GM21390 (cell line): ENCODE measurements at regions not wholly inside any gene's neighbourhood (a gene's known extent, or its start where the extent isn't known, plus 50 kb on each side); places are given as distances from the start of the nearest gene placed in this dataset.
"Not testable (repeated sequence)": the region's sequence is repeated elsewhere in the genome, so short reads cannot be mapped to it uniquely, and the experiment has no call there.

Source experiments
- ATAC-seq: cut with Tn5 transposase; IDR thresholded peaks from one replicate; pipeline ENCODE4 v1.9.1; 2021; ENCODE audit not compliant: unreplicated experiment

DNA sequence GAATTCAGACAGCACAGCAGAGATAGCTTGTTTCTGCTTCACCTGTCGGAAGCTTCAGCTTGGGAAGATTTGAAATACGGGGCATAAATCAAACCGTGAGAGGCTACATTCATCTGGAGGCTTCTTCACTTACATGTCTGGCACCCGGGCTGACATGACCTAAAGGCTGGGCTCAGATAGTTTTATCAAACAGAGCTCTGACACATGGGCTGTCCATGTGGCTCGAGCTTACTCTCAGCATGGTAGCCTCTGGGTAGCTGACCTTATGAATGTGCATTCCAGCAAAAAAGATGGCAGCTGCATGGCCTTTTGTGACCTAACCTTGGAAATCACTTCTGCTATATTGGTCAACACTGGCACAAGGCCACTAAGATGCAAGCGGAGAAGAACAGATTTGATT is 414.5 kb downstream of the NDFIP2 start:
- no peak for ATAC-seq

DNA sequence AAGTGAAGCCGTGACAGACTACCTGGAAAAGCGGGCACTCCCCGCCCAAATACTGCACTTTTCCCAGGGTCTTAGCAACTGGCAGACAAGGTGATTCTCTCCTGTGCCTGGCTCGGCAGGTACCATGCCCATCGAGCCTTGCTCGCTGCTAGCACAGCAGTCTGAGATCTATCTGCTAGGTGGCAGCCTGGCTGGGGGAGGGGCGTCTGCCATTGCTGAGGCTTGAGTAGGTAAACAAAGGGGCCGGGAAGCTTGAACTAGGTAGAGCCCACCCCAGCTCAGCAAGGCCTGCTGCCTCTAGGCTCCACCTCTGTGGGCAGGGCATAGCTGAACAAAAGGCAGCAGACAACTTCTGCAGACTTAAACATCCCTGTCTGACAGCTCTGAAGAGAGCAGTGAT is 406.3 kb downstream of the NDFIP2 start:
- ATAC-seq = not testable (repeated sequence)

DNA sequence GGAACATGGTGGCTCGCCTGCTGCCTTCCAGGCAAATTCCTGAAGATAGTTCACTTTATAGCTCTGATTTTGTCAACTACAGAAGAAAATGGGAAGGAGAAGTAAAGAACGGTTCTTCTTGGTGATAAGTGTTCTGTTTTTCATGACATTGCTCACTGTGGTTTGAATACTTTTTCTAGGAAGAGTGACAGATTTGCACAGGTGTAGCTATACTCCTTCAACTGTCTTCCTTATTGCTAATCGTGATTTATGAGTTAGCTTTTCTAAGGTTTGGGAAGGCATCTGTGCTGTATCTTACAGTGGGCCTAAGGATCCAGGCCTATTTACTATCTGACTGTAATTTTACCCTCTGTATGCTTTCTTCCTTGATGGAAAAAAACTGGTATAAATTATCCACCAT is 405.6 kb downstream of the NDFIP2 start:
- ATAC-seq = no peak

- no peak for ATAC-seq
These were observed 403.9 kb downstream of the NDFIP2 start for GRCh38 chr13:79884890-79885289.

- ATAC-seq = no peak
These were observed 402.3 kb downstream of the NDFIP2 start for GRCh38 chr13:79883216-79883615.

DNA sequence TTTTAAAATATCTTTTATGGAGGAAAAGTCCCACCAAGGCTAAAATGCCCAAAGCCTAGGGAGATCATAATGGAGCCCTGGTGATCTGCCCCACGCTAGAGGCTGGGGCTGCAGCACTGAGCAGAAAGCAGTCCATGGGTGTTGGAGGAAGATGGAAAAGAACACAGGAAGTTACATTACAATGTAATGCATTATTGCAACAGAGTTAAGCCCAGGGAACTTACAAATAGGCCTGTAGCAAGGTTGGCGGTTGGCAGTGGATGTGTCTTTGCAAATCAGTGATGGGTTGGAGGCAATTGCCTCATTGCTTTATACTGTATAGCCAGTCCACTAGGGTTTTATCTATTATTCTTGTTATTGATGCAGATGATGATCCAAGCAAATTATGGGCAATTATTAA is 399.9 kb downstream of the NDFIP2 start:
- ATAC-seq = no peak

GRCh38 chr13:79874396-79875360 is 393.7 kb downstream of the NDFIP2 start:
- ATAC-seq = no peak

DNA sequence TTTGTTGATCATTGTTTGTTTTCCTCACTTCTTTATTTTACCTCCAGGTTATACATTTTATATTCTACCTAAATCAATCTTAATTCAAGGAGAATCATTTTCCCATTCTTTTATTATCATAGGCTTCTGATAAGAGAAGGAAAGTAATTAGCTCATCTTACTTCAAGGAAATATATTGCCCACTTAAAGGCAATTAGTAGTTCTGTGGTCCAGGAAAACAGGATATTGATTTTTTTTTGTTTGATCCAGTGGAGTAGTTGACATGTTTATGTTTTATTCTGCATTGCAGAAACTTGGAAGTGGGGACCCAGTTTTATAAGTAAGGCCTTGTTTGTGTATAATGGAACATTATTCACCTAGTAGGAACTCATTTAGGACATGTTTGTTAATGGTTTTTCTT is 390.6 kb downstream of the NDFIP2 start:
- ATAC-seq = no peak

DNA sequence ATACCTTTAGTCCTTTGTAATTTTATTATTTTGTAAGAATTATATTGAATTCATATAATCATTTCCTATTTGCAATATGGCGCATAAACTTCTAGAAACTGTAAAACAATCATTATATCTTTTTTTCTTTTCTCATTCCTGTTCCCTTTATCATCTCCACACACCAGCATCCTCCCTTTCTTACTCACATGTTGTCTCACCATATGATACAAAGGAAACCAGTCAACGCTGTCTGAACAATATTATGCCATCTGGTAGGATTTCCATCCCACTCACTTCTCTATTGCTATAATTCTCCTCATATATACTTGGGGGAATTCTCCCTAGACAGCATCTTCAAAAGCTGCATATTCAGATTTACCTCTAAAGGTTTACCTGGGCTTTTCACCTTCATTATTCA is 389.8 kb downstream of the NDFIP2 start:
- no peak for ATAC-seq

GRCh38 chr13:79870123-79870522 is 389.2 kb downstream of the NDFIP2 start:
- ATAC-seq = no peak

DNA sequence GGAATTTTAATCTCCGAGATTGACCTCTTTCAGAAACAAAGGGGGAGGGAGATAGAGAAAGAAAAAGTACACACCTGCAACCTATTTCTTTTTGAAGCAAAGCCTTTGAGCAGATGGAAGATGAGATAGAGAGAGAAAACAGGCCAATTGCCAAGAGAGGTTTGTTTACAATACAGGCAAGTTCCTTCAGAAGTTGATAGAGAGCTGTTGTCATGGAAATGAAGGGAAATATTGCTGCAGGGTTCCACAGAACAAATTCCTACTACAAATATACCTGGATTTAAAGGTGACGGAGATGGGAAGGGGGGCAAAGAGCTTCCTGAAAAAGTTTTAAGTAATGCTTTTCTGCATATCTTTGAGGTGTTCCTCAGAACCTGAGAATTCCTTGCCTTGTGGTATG is 388.4 kb downstream of the NDFIP2 start:
- ATAC-seq = no peak

- no peak for ATAC-seq
These were observed 386.3 kb downstream of the NDFIP2 start for GRCh38 chr13:79867254-79867653.

GRCh38 chr13:79866436-79866835 is 385.5 kb downstream of the NDFIP2 start:
- no peak for ATAC-seq

GRCh38 chr13:79862515-79862914 is 381.6 kb downstream of the NDFIP2 start:
- no peak for ATAC-seq

GRCh38 chr13:79861731-79862130 is 380.8 kb downstream of the NDFIP2 start:
- ATAC-seq = no peak

DNA sequence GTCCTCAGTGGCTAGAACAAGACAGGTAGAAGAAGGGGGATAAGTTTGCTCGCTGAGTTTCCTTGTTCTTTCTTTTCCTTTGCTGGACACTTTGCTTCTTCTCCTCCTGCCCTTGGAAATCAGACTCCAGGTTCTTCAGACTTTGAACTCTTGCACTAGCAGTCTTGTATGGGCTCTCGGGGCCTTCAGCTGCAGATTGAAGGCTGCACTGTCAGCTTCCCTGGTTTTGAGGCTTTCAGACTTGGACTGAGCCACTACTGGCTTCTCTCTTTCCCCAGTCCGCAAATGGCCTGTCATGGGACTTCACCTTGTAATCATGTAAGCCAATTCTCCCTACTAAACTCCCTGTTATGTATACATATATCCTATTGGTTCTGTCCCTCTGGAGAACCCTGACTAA is 379.8 kb downstream of the NDFIP2 start:
- no peak for ATAC-seq

DNA sequence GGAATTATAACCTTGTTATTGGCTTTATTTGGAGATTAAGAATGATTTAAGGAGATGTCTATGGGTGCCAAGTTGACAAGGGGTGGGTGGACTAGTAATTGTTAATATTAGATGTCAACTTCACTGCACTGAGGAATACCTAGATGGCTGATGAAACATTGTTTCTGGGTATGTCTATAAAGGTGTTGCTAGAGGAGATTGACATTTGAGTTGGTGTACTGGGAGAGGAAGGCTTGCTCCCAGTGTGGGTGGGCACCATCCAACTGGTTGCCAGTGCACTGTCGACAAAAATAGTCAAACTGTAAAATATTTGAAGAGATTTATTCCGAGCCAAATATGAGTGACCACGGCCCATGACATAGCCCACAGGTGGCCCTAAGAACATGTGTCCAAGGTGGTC is 378.8 kb downstream of the NDFIP2 start:
- ATAC-seq = no peak

GRCh38 chr13:79853251-79853650 is 372.3 kb downstream of the NDFIP2 start:
- ATAC-seq = no peak

DNA sequence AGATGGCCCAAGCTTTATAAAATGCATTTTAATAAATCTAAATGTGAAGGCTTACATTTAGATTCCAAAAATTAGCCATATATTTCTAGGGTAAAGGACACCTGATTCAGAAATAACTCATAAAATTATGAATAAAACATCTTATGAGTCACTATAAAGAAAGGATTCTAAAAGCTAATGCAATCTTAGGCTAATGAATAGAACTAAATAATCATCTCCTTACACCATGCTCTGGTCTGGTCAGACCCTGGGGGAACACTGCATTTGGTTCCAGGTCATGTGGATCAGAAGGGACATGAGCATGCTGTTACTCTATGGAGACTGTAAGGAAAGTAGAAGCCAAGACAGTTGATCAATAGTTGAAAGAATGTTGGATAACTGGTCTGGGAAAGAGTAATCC is 370.4 kb downstream of the NDFIP2 start:
- no peak for ATAC-seq

DNA sequence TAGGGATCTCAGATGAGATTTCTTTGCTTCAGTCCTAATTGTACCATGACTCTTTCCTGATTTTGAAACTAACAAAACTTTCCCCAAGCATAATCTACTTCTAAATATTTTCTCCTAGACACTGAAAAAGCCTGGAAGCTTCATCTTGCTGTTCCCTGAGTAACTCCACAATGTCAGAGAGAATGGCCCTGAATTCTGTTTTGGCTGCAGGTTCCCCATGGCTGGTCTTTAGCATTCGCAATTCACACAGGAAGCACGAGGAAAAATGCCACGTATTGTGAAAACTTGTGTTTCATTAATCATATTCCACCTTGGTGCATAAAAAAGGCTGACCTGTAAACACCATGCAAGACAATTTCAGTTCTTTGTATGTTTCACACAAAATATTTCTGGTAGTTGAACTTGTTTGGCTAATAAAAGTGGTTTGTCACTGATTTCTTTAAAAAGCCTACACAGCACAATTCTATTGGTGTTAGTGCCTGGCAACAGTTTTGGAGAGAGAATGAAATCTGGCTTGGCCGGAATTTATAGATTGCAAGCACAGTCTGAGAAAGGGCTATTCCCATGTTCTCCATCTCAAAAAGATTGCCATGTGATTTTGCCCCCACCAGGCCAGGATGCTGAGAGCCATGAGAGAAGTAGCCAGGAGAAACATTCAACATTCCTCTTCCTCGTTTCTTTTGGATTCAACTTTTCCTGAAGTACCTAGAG is 367.1 kb downstream of the NDFIP2 start:
- no peak for ATAC-seq

DNA sequence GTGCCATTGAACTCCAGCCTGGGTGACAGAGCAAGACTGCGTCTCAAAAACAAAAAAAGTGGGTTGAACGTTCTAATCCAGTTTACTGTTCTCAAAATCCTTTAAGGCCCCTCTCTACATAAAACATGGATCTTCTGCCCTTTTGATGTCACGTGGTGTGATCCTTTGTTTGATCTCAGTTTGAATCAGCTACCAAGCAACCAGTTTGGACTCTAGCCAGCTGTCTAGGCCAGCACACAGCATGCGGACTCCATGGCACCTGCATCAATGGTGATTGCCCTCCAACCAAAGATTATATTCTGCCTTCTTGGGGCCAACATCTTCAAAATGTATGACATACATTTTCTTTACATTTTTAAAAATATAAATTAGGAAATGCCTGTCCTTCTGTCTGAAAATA is 365.4 kb downstream of the NDFIP2 start:
- ATAC-seq = no peak

DNA sequence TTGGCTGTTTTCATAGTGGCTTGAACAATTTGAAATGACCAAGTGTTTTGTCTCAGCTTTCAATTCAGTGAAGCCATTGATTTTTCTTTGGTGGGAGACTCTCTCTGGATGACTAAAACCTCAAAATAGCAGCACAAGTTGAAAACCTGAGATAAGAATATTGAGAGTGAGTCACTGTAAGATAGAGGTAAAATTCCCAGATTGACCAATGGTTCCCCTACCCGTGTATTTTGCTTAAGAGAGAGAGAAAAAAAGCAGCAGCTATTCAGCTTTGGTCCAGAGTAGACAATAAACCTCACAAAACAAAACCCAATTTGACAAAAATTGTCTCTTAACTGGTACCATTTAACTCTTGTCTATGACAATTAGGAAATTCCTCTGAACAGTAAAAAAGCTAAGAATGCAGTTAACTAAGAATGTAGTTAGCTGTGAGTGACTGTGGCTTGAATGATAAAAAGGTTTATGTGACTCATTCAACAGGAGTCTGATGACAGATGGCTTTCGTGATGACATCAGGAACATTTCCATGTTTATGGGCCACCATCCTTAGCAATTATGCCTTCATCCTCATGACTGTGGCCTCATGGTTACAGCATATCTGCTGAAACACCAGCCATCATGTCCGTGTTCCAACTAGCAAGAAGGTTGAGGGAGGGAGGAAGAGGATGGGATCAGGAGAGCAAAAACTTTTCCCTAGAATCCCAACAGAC is 356.9 kb downstream of the NDFIP2 start:
- ATAC-seq = no peak
